PC-3 (cell line): ENCODE measurements at regions not wholly inside any gene's neighbourhood (a gene's known extent, or its start where the extent isn't known, plus 50 kb on each side); places are given as distances from the start of the nearest gene placed in this dataset.

Source experiments
- ATAC-seq: fragments of 200-7000 bp; cut with Tn5 transposase; 2 replicates; pipeline ENCODE4 v1.9.1; 2020; ENCODE audit warnings: mild to moderate bottlenecking, moderate library complexity
- BruUV-seq: library from RNA; stranded (reverse); fragments of 400-500 nt; replicated peaks from 2 replicates; lab custom pipeline; 2021; lab: Mats Ljungman, UMichigan
- CTCF ChIA-PET: fragments of 300-600 bp; sonication (Branson Sonifier 250); formaldehyde crosslinking; loops from one replicate; lab custom pipeline; 2022; ENCODE audit warnings: antibody characterized with exemption; lab: Charles Lee
- POLR2A ChIA-PET: fragments of 300-600 bp; sonication (Branson Sonifier 250); formaldehyde crosslinking; loops from one replicate; lab custom pipeline; 2022; ENCODE audit warnings: antibody characterized with exemption; ENCODE audit not compliant: unreplicated experiment; lab: Charles Lee
- DNase-seq: peaks from one replicate; pipeline ENCODE4 v3.0.0-alpha.2; 2015
- H2AFZ ChIP-seq: fragments of 300-600 bp; sonication (generic); 2 replicates; pipeline ENCODE4 v1.6.0; 2016; ENCODE audit warnings: antibody characterized with exemption, low read length
- H3F3A ChIP-seq: fragments of 300-600 bp; sonication (generic); one replicate; pipeline ENCODE4 v1.6.0; 2017; ENCODE audit warnings: antibody characterized with exemption, low read length, control low read depth, mild to moderate bottlenecking; ENCODE audit not compliant: unreplicated experiment
- H3K27ac ChIP-seq: fragments of 300-600 bp; sonication (generic); 2 replicates; pipeline ENCODE4 v1.5.1; 2016; ENCODE audit warnings: mild to moderate bottlenecking, low read length
- H3K27me3 ChIP-seq: fragments of 300-600 bp; sonication (generic); 2 replicates; pipeline ENCODE4 v1.6.1; 2016; ENCODE audit warnings: low read length, mixed read lengths
- H3K36me3 ChIP-seq: fragments of 300-600 bp; sonication (generic); 2 replicates; pipeline ENCODE4 v1.6.1; 2016; ENCODE audit warnings: low read depth, mixed run types, low read length, mixed read lengths
- H3K4me1 ChIP-seq: fragments of 300-600 bp; sonication (generic); 2 replicates; pipeline ENCODE4 v1.5.1; 2016; ENCODE audit warnings: low read length; ENCODE audit not compliant: insufficient read depth
- H3K4me2 ChIP-seq: fragments of 300-600 bp; sonication (generic); 2 replicates; pipeline ENCODE4 v1.6.0; 2016; ENCODE audit warnings: low read length
- H3K4me3 ChIP-seq: fragments of 300-600 bp; sonication (generic); 2 replicates; pipeline ENCODE4 v1.5.1; 2016; ENCODE audit warnings: mild to moderate bottlenecking, low read length, mixed read lengths
- H3K79me2 ChIP-seq: fragments of 300-600 bp; sonication (generic); 2 replicates; pipeline ENCODE4 v1.6.1; 2017; ENCODE audit warnings: low read length, mixed read lengths
- H3K9ac ChIP-seq: fragments of 300-600 bp; sonication (generic); 2 replicates; pipeline ENCODE4 v1.6.0; 2016; ENCODE audit warnings: mild to moderate bottlenecking, low read length
- H3K9me2 ChIP-seq: fragments of 300-600 bp; sonication (generic); replicated peaks from 2 replicates; pipeline ENCODE4 v1.6.1; 2016; ENCODE audit warnings: mixed run types, low read length, mixed read lengths
- H3K9me3 ChIP-seq: fragments of 300-600 bp; sonication (generic); 2 replicates; pipeline ENCODE4 v1.6.1; 2016; ENCODE audit warnings: low read length, mixed read lengths
- H4K20me1 ChIP-seq: fragments of 300-600 bp; sonication (generic); 2 replicates; pipeline ENCODE4 v1.6.1; 2016; ENCODE audit warnings: low read length, mixed read lengths
- CTCF ChIP-seq: fragments of 300-600 bp; sonication (generic); conservative IDR thresholded peaks from 2 replicates; pipeline ENCODE4 v1.5.1; 2017; ENCODE audit warnings: antibody characterized with exemption, low read depth, mild to moderate bottlenecking, low read length
- EZH2 ChIP-seq: fragments of 300-600 bp; sonication (generic); IDR thresholded peaks from one replicate; pipeline ENCODE4 v1.6.1; 2017; ENCODE audit warnings: antibody characterized with exemption, mild to moderate bottlenecking, low read length; ENCODE audit not compliant: unreplicated experiment
- EZH2phosphoT487 ChIP-seq: fragments of 300-600 bp; sonication (generic); IDR thresholded peaks from 2 replicates; pipeline ENCODE4 v1.6.1; 2018; ENCODE audit warnings: mild to moderate bottlenecking, antibody characterized with exemption, low read length, borderline replicate concordance
- intact Hi-C: fragments of 100-400 bp; cut with micrococcal nuclease; formaldehyde crosslinking; loops from 2 replicates; pipeline ENCODE4 v1.9.0; 2023

DNA sequence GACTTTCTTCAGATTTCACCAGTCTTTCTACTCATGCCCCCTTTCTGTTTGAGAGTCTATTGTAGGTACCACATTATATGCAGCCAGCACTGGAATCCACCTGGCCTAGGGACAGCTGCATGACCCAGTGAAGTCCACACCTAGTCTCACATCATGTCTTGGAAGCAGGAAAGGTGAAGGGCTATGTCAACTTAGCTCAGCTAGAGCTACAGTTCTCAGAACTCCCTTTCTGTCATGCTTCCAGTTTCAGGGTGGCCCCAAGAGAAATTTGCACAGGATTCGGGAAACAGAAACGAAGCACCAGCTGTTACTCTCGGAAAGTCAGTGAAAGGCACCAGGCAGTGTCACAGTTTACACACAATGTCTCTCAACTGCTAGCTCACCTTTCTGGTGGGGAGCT is 51.6 kb upstream of the NLRP1 start:
- no peak overlapping the region for H3K4me2 ChIP-seq
- H3K27me3 ChIP-seq, result no peaks in the 10 kb centered on the region
- H3K27ac ChIP-seq, result no peak overlapping the region
- intact Hi-C loops, result no loop called here
- no peaks in the 10 kb centered on the region for H3K36me3 ChIP-seq
- H3K9me2 ChIP-seq, result no peaks in the 10 kb centered on the region
- H4K20me1 ChIP-seq, result no peaks in the 10 kb centered on the region
- H3K4me3 ChIP-seq, result no peak overlapping the region
- DNase-seq, result no peak
- ChIA-PET CTCF (no interaction called here), POLR2A (no interaction called here)
- H3K9me3 ChIP-seq, result no peaks in the 10 kb centered on the region
- H3K9ac ChIP-seq, result no peak overlapping the region
- TF ChIP-seq EZH2, result no peak
- no peak for TF ChIP-seq EZH2phosphoT487
- no peak for TF ChIP-seq CTCF
- H3K79me2 ChIP-seq, result no peaks in the 10 kb centered on the region
- H3F3A ChIP-seq, result no peaks in the 10 kb centered on the region
- H3K4me1 ChIP-seq, result peaks cover 9% of the 10 kb centered on the region; the same call in 1 of the 2 replicates
- no peak overlapping the region for H2AFZ ChIP-seq
- ATAC-seq, result no peak
- no TSS peak for BruUV-seq

DNA sequence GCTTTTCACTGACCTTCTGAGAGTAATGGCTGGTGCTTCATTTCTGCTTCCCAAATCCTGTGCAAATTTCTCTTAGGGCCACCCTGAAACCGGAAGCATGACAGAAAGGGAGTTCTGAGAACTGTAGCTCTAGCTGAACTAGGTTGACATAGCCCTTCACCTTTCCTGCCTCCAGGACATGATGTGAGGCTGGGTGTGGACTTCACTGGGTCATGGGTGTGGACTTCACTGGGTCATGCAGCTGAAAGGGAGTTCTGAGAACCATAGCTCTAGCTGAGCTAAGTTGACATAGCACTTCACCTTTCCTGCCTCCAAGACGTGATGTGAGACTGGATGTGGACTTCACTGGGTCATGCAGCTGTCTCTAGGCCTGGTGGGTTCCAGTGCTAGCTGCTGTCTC is 54.3 kb upstream of the NLRP1 start:
- no peaks in the 10 kb centered on the region for H4K20me1 ChIP-seq
- BruUV-seq, result no TSS peak
- POLR2A ChIA-PET, result no interaction called here

More for the DNA sequence above, 54.3 kb upstream of the NLRP1 start:
- no peaks in the 10 kb centered on the region for H3K36me3 ChIP-seq
- CTCF ChIA-PET, result no interaction called here
- DNase-seq (peak; percentile 59), ATAC-seq (peak; percentile 67)
- H3K4me1 ChIP-seq, result peaks cover 9% of the 10 kb centered on the region; the same call in 1 of the 2 replicates
- no peak for TF ChIP-seq EZH2phosphoT487
- no peak for TF ChIP-seq EZH2
- no peak for TF ChIP-seq CTCF
- H3F3A ChIP-seq, result no peaks in the 10 kb centered on the region
- no peak overlapping the region for H3K4me3 ChIP-seq
- no peaks in the 10 kb centered on the region for H3K27me3 ChIP-seq
- H3K9me3 ChIP-seq, result no peaks in the 10 kb centered on the region
- no peaks in the 10 kb centered on the region for H3K79me2 ChIP-seq
- no peak overlapping the region for H3K9ac ChIP-seq
- H2AFZ ChIP-seq, result no peak overlapping the region
- intact Hi-C loops, result no loop called here
- peak overlapping the region; percentile 14; the same call in 1 of the 2 replicates for H3K4me2 ChIP-seq
- peak overlapping the region; percentile 25 for H3K27ac ChIP-seq
- no peaks in the 10 kb centered on the region for H3K9me2 ChIP-seq
